OCI-LY3 (cell line): ENCODE measurements at regions not wholly inside any gene's neighbourhood (a gene's known extent, or its start where the extent isn't known, plus 50 kb on each side); places are given as distances from the start of the nearest gene placed in this dataset.

ENCODE experiments used
- H2AFZ ChIP-seq: fragments of 200-600, 300-600 bp; shearing (Covaris generic); 2 replicates; pipeline ENCODE4 v1.6.0; 2014; ENCODE audit warnings: antibody characterized with exemption, low read depth, low read length
- H3K27ac ChIP-seq: fragments of 200-600, 300-600 bp; sonication (generic); 2 replicates; pipeline ENCODE4 v1.5.1; 2014; ENCODE audit warnings: mild to moderate bottlenecking, low read length, moderate library complexity, mixed read lengths
- H3K27me3 ChIP-seq: fragments of 200-600, 300-600 bp; sonication (generic); 2 replicates; pipeline ENCODE4 v1.6.1; 2014; ENCODE audit warnings: low read depth, low read length, mixed read lengths
- H3K36me3 ChIP-seq: fragments of 200-600, 300-600 bp; sonication (generic); replicated peaks from 2 replicates; pipeline ENCODE3; 2014; ENCODE audit warnings: low read depth, low read length, mixed read lengths
- H3K4me1 ChIP-seq: fragments of 300-600, 200-600 bp; sonication (generic); 2 replicates; pipeline ENCODE4 v1.6.1; 2014; ENCODE audit warnings: low read length, mixed read lengths
- H3K4me2 ChIP-seq: fragments of 200-600, 300-600 bp; sonication (generic); 2 replicates; pipeline ENCODE4 v1.6.1; 2014; ENCODE audit warnings: low read length, mixed read lengths
- H3K4me3 ChIP-seq: fragments of 300-600, 200-600 bp; sonication (generic); 2 replicates; pipeline ENCODE4 v1.5.1; 2014; ENCODE audit warnings: antibody characterized with exemption, mild to moderate bottlenecking, low read length, moderate library complexity
- H3K79me2 ChIP-seq: fragments of 300-600, 200-600 bp; shearing (Covaris generic); 2 replicates; pipeline ENCODE4 v1.6.1; 2014; ENCODE audit warnings: mild to moderate bottlenecking, low read length, mixed read lengths
- H3K9ac ChIP-seq: fragments of 300-600, 200-600 bp; shearing (Covaris generic); 2 replicates; pipeline ENCODE4 v1.6.0; 2014; ENCODE audit warnings: mild to moderate bottlenecking, low read length, moderate library complexity
- H3K9me3 ChIP-seq: fragments of 200-600, 300-600 bp; shearing (Covaris generic); 2 replicates; pipeline ENCODE4 v1.6.1; 2014; ENCODE audit warnings: low read length, mixed read lengths; ENCODE audit not compliant: insufficient read depth
- H4K20me1 ChIP-seq: fragments of 200-600, 300-600 bp; sonication (generic); 2 replicates; pipeline ENCODE4 v1.6.1; 2016; ENCODE audit warnings: low read length, mixed read lengths; ENCODE audit not compliant: insufficient read depth
- EZH2phosphoT487 ChIP-seq: fragments of 200-600 bp; shearing (Covaris generic); IDR thresholded peaks from 2 replicates; pipeline ENCODE4 v1.6.1; 2018; ENCODE audit warnings: antibody characterized with exemption, mixed run types, low read depth
- TF ChIP-seq, protein P1 (sequence below): fragments of 200-600, 300-600 bp; sonication (generic); IDR thresholded peaks from 2 replicates; pipeline ENCODE4 v1.5.1; 2014; ENCODE audit warnings: antibody characterized with exemption, low read length, low read depth

- no peaks in the 10 kb centered on the region for H3K36me3 ChIP-seq
- H3K27ac ChIP-seq = no peak overlapping the region
- no peaks in the 10 kb centered on the region for H3K9me3 ChIP-seq
- no peak overlapping the region for H3K4me3 ChIP-seq
- no peak overlapping the region for H3K4me2 ChIP-seq
- no peak overlapping the region for H2AFZ ChIP-seq
- no peaks in the 10 kb centered on the region for H3K79me2 ChIP-seq
- TF ChIP-seq, protein P1, sequence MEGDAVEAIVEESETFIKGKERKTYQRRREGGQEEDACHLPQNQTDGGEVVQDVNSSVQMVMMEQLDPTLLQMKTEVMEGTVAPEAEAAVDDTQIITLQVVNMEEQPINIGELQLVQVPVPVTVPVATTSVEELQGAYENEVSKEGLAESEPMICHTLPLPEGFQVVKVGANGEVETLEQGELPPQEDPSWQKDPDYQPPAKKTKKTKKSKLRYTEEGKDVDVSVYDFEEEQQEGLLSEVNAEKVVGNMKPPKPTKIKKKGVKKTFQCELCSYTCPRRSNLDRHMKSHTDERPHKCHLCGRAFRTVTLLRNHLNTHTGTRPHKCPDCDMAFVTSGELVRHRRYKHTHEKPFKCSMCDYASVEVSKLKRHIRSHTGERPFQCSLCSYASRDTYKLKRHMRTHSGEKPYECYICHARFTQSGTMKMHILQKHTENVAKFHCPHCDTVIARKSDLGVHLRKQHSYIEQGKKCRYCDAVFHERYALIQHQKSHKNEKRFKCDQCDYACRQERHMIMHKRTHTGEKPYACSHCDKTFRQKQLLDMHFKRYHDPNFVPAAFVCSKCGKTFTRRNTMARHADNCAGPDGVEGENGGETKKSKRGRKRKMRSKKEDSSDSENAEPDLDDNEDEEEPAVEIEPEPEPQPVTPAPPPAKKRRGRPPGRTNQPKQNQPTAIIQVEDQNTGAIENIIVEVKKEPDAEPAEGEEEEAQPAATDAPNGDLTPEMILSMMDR = no peak
- no peak for TF ChIP-seq EZH2phosphoT487
- H3K9ac ChIP-seq = no peak overlapping the region
- no peaks in the 10 kb centered on the region for H3K4me1 ChIP-seq
- no peaks in the 10 kb centered on the region for H3K27me3 ChIP-seq
- H4K20me1 ChIP-seq = no peaks in the 10 kb centered on the region
Measured at GRCh38 chrX:10811111-10811510, 190.7 kb upstream of the MID1 start.

DNA sequence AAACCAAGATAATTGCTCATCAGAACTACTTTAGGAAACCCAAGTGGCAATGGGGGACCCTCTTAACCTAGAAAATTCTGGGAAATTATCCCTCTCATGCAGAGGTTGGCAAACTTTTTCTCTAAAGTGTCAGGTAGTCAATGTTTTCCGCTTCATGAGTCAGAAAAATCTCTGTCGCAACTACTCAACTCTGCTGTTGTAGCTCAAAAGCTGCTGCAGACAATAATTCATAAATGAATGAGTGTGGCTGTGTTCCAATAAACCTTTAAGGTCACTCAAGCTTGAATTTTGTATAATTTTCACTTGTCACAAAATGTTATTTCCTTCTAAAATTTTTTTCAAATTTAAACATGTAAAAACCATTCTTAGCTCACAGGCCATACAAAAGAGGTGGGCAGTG lies 193.4 kb upstream of the MID1 start:
- Histone ChIP-seq H3K79me2 (no peaks in the 10 kb centered on the region), H3K4me3 (no peak overlapping the region), H3K27ac (no peak overlapping the region), H4K20me1 (no peaks in the 10 kb centered on the region), H3K9me3 (no peaks in the 10 kb centered on the region), H2AFZ (no peak overlapping the region), H3K9ac (no peak overlapping the region), H3K4me2 (no peak overlapping the region), H3K27me3 (no peaks in the 10 kb centered on the region), H3K36me3 (no peaks in the 10 kb centered on the region), H3K4me1 (no peaks in the 10 kb centered on the region)
- TF ChIP-seq, protein P1 = no peak
- no peak for TF ChIP-seq EZH2phosphoT487

GRCh38 chrX:10818651-10819050 lies 198.3 kb upstream of the MID1 start:
- H3K4me2 ChIP-seq = no peak overlapping the region
- no peak overlapping the region for H3K4me3 ChIP-seq
- no peaks in the 10 kb centered on the region for H3K9me3 ChIP-seq
- no peaks in the 10 kb centered on the region for H3K36me3 ChIP-seq
- H3K79me2 ChIP-seq = no peaks in the 10 kb centered on the region
- no peak overlapping the region for H2AFZ ChIP-seq
- H3K4me1 ChIP-seq = no peaks in the 10 kb centered on the region
- no peaks in the 10 kb centered on the region for H3K27me3 ChIP-seq
- no peak overlapping the region for H3K27ac ChIP-seq
- H3K9ac ChIP-seq = no peak overlapping the region
- TF ChIP-seq, protein P1 = no peak
- TF ChIP-seq EZH2phosphoT487 = no peak
- no peaks in the 10 kb centered on the region for H4K20me1 ChIP-seq

DNA sequence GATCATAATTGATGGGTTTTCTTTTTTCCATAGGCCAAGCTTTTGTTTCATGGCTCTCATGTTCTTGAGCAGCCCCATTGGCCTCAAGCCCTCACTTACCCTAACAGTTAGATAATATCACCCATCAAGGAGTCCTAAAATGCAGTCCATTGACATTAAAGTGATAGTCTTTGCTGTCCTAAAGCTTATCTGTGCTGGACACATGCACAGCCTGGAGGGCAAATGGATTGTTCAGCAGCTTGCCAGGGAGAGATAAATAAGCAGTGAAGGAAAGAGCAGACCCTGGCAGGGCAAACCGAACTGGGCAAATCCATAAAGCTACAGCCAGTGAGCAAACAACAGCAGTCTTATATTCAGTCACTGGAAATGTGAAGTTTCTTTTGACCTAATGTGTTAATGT lies 199.6 kb upstream of the MID1 start:
- no peak overlapping the region for H3K27ac ChIP-seq
- H2AFZ ChIP-seq = no peak overlapping the region
- no peaks in the 10 kb centered on the region for H3K9me3 ChIP-seq
- H3K4me1 ChIP-seq = no peaks in the 10 kb centered on the region
- TF ChIP-seq, protein P1 = no peak
- no peak for TF ChIP-seq EZH2phosphoT487
- no peaks in the 10 kb centered on the region for H3K36me3 ChIP-seq
- no peaks in the 10 kb centered on the region for H4K20me1 ChIP-seq
- no peak overlapping the region for H3K4me2 ChIP-seq
- H3K79me2 ChIP-seq = no peaks in the 10 kb centered on the region
- no peak overlapping the region for H3K9ac ChIP-seq
- no peaks in the 10 kb centered on the region for H3K27me3 ChIP-seq
- H3K4me3 ChIP-seq = no peak overlapping the region
